HG02852 (cell line): ENCODE measurements at regions not wholly inside any gene's neighbourhood (a gene's known extent, or its start where the extent isn't known, plus 50 kb on each side); places are given as distances from the start of the nearest gene placed in this dataset.
"Not testable (repeated sequence)": the region's sequence is repeated elsewhere in the genome, so short reads cannot be mapped to it uniquely, and the experiment has no call there.

Source experiments
- ATAC-seq: cut with Tn5 transposase; IDR thresholded peaks from one replicate; pipeline ENCODE4 v1.9.1; 2021; ENCODE audit warnings: mild to moderate bottlenecking, moderate library complexity; ENCODE audit not compliant: unreplicated experiment

GRCh38 chr22:49383909-49384308 is 443.8 kb downstream of the BRD1 start:
- not testable (repeated sequence) for ATAC-seq

GRCh38 chr22:49382451-49382735 is 445.3 kb downstream of the BRD1 start:
- no peak for ATAC-seq

- ATAC-seq = no peak
Observed at GRCh38 chr22:49381595-49382450, 445.9 kb downstream of the BRD1 start.

- no peak for ATAC-seq
Observed at GRCh38 chr22:49380828-49381114, 446.9 kb downstream of the BRD1 start.

GRCh38 chr22:49380095-49380827 is 447.4 kb downstream of the BRD1 start:
- no peak for ATAC-seq

GRCh38 chr22:49377306-49377705 is 450.4 kb downstream of the BRD1 start:
- no peak for ATAC-seq

GRCh38 chr22:49373801-49374226 is 453.9 kb downstream of the BRD1 start:
- no peak for ATAC-seq

- no peak for ATAC-seq
Observed at GRCh38 chr22:49373289-49373666, 454.4 kb downstream of the BRD1 start.

GRCh38 chr22:49372530-49373288 is 455.0 kb downstream of the BRD1 start:
- ATAC-seq = no peak

- ATAC-seq = no peak
Observed at GRCh38 chr22:49372111-49372529, 455.6 kb downstream of the BRD1 start.

GRCh38 chr22:49371325-49372110 is 456.2 kb downstream of the BRD1 start:
- ATAC-seq = no peak

GRCh38 chr22:49370627-49371301 is 456.9 kb downstream of the BRD1 start:
- ATAC-seq = no peak

GRCh38 chr22:49369726-49370626 is 457.7 kb downstream of the BRD1 start:
- ATAC-seq = no peak

GRCh38 chr22:49368976-49369725 is 458.5 kb downstream of the BRD1 start:
- ATAC-seq = no peak

GRCh38 chr22:49368221-49368975 is 459.3 kb downstream of the BRD1 start:
- no peak for ATAC-seq

GRCh38 chr22:49367041-49367697 is 460.5 kb downstream of the BRD1 start:
- no peak for ATAC-seq

- ATAC-seq = no peak
Observed at GRCh38 chr22:49366437-49366836, 461.2 kb downstream of the BRD1 start.

GRCh38 chr22:49365910-49366309 is 461.8 kb downstream of the BRD1 start:
- no peak for ATAC-seq
